IPS-18a (cell line): ENCODE measurements at regions not wholly inside any gene's neighbourhood (a gene's known extent, or its start where the extent isn't known, plus 50 kb on each side); places are given as distances from the start of the nearest gene placed in this dataset.
"Not testable (repeated sequence)": the region's sequence is repeated elsewhere in the genome, so short reads cannot be mapped to it uniquely, and the experiment has no call there.

Source experiments
- H3K27ac ChIP-seq: one replicate; pipeline ENCODE4 v1.5.1; 2013; ENCODE audit warnings: low read length
- H3K27me3 ChIP-seq: one replicate; pipeline ENCODE4 v1.6.1; 2013; ENCODE audit warnings: mild to moderate bottlenecking, low read length; ENCODE audit not compliant: control insufficient read depth, insufficient read depth
- H3K36me3 ChIP-seq: one replicate; pipeline ENCODE4 v1.6.1; 2013; ENCODE audit warnings: low read depth, low read length; ENCODE audit not compliant: control insufficient read depth
- H3K4me1 ChIP-seq: one replicate; pipeline ENCODE4 v1.6.1; 2013; ENCODE audit warnings: low read depth, low read length; ENCODE audit not compliant: control insufficient read depth
- H3K4me3 ChIP-seq: one replicate; pipeline ENCODE4 v1.5.1; 2013; ENCODE audit warnings: low read length
- H3K9ac ChIP-seq: one replicate; pipeline ENCODE4 v1.6.1; 2013; ENCODE audit warnings: mild to moderate bottlenecking, low read length, moderate library complexity
- H3K9me3 ChIP-seq: one replicate; pipeline ENCODE4 v1.6.1; 2013; ENCODE audit warnings: low read depth, low read length; ENCODE audit not compliant: control insufficient read depth

GRCh38 chr15:81685237-81685636 is 311.2 kb upstream of the TMC3 start:
- Histone ChIP-seq H3K27me3 (no peaks in the 10 kb centered on the region), H3K9ac (no peak overlapping the region), H3K4me1 (no peaks in the 10 kb centered on the region), H3K27ac (no peak overlapping the region), H3K36me3 (no peaks in the 10 kb centered on the region), H3K9me3 (peaks cover 6% of the 10 kb centered on the region), H3K4me3 (no peak overlapping the region)

- H3K9ac ChIP-seq = no peak overlapping the region
- H3K4me1 ChIP-seq = no peaks in the 10 kb centered on the region
- no peak overlapping the region for H3K4me3 ChIP-seq
- H3K27me3 ChIP-seq = no peaks in the 10 kb centered on the region
- H3K9me3 ChIP-seq = peaks cover 3% of the 10 kb centered on the region
- no peaks in the 10 kb centered on the region for H3K36me3 ChIP-seq
- no peak overlapping the region for H3K27ac ChIP-seq
Observed at GRCh38 chr15:81680829-81681228, 306.8 kb upstream of the TMC3 start.

- Histone ChIP-seq H3K27me3 (no peaks in the 10 kb centered on the region), H3K27ac (no peak overlapping the region), H3K9ac (no peak overlapping the region), H3K4me3 (no peak overlapping the region), H3K4me1 (no peaks in the 10 kb centered on the region), H3K36me3 (no peaks in the 10 kb centered on the region), H3K9me3 (no peaks in the 10 kb centered on the region)
Observed at GRCh38 chr15:81666839-81667238, 292.8 kb upstream of the TMC3 start.

- H3K4me1 ChIP-seq = no peaks in the 10 kb centered on the region
- H3K36me3 ChIP-seq = no peaks in the 10 kb centered on the region
- H3K27me3 ChIP-seq = no peaks in the 10 kb centered on the region
- H3K9ac ChIP-seq = no peak overlapping the region
- H3K9me3 ChIP-seq = no peaks in the 10 kb centered on the region
- H3K27ac ChIP-seq = no peak overlapping the region
- no peak overlapping the region for H3K4me3 ChIP-seq
Observed at GRCh38 chr15:81660976-81661375, 287.0 kb upstream of the TMC3 start.

GRCh38 chr15:81653259-81653658 is 279.2 kb upstream of the TMC3 start:
- no peak overlapping the region for H3K4me3 ChIP-seq
- no peak overlapping the region for H3K9ac ChIP-seq
- no peaks in the 10 kb centered on the region for H3K4me1 ChIP-seq
- no peaks in the 10 kb centered on the region for H3K27me3 ChIP-seq
- no peaks in the 10 kb centered on the region for H3K9me3 ChIP-seq
- H3K27ac ChIP-seq = no peak overlapping the region
- no peaks in the 10 kb centered on the region for H3K36me3 ChIP-seq

DNA sequence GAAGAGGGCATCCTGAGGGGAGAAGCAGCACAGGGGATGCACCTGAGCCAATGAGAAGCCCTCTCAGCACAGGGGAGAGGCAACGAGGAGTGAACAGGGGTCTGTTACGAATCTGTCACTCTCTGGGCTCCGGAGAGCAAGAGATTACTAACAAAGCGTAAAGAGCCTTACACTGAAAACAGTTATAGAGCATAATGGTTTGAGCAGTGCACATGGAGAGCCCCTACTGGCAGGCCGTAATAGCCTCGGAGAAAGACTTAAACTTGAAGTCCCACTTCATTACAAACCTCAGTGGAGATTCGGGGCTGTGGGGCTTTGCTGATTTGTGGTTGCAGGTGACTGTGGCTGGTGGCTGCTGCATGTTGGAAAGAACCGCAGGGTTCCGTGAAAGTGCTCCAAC is 271.5 kb upstream of the TMC3 start:
- Histone ChIP-seq H3K27ac (no peak overlapping the region), H3K4me1 (peaks cover 6% of the 10 kb centered on the region), H3K9ac (no peak overlapping the region), H3K27me3 (no peaks in the 10 kb centered on the region), H3K4me3 (no peak overlapping the region), H3K36me3 (no peaks in the 10 kb centered on the region), H3K9me3 (no peaks in the 10 kb centered on the region)

DNA sequence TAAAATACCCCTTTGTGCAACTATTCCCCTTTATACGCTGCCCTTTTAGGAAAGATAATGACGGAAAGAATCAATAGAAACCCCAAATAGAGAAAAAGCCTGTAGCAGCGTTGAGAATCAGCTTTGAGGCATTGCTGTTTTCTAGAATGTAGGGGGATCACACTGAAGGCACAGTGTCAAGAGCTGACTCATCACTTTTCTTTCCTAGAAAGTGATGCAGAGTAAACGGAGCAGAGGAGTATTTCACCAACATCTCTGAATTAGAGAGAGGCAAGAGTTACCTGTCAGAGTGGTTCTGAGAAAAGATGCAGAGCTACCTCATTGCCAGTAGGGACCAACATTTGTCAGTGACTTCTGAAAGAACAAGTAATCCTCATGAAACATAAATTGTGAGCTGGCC is 269.8 kb upstream of the TMC3 start:
- no peaks in the 10 kb centered on the region for H3K27me3 ChIP-seq
- no peak overlapping the region for H3K4me3 ChIP-seq
- H3K9ac ChIP-seq = no peak overlapping the region
- H3K27ac ChIP-seq = no peak overlapping the region
- H3K36me3 ChIP-seq = no peaks in the 10 kb centered on the region
- no peaks in the 10 kb centered on the region for H3K9me3 ChIP-seq
- peaks cover 6% of the 10 kb centered on the region for H3K4me1 ChIP-seq

DNA sequence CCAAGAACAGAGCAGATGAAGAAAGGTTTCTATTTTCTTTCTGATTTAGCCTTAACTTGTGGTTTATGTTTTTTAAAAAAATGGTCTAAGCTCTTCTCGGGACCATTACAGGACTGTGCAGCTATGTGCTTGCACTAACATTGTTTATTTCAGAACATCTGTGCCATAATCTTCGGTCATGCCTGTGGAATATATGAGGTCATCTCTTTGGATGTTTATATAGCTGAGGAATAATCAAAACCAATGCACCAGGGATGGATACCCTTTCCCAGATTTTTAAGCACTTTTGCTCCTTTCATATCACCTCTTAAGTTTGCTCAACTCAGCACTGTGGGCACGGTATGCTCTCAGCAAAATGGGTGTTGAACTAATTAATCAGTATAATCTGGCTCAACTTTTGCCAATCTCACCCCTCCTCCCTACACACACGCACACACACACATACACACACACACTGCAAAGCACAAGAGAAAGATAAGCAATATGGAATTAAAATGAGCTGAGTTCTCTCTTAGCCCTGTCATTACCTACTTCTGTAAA is 268.5 kb upstream of the TMC3 start:
- Histone ChIP-seq H3K27ac (no peak overlapping the region), H3K36me3 (no peaks in the 10 kb centered on the region), H3K9me3 (no peaks in the 10 kb centered on the region), H3K27me3 (no peaks in the 10 kb centered on the region), H3K4me3 (no peak overlapping the region), H3K4me1 (peaks cover 6% of the 10 kb centered on the region), H3K9ac (no peak overlapping the region)

DNA sequence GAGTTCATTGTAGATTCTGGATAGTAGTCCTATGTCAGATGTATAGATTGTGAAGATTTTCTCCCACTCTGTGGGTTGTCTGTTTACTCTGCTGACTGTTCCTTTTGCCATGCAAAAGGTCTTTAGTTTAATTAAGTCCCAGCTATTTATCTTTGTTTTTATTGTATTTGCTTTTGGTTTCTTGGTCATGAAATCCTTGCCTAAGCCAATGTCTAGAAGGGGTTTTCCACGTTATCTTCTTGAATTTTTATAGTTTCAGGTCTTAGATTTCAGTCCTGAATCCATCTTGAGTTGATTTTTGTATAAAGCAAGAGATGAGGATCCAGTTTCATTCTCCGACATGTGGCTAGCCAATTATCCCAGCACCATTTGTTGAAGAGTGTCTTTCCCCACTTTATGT is 262.1 kb upstream of the TMC3 start:
- not testable (repeated sequence) for H3K27me3 ChIP-seq, H3K27ac ChIP-seq, H3K4me3 ChIP-seq, H3K9ac ChIP-seq, H3K36me3 ChIP-seq, H3K4me1 ChIP-seq, H3K9me3 ChIP-seq

GRCh38 chr15:81633889-81634288 is 259.9 kb upstream of the TMC3 start:
- Histone ChIP-seq H3K4me1 (no peaks in the 10 kb centered on the region), H3K27ac (no peak overlapping the region), H3K27me3 (no peaks in the 10 kb centered on the region), H3K4me3 (no peak overlapping the region), H3K9me3 (peaks cover 9% of the 10 kb centered on the region), H3K36me3 (no peaks in the 10 kb centered on the region), H3K9ac (no peak overlapping the region)

DNA sequence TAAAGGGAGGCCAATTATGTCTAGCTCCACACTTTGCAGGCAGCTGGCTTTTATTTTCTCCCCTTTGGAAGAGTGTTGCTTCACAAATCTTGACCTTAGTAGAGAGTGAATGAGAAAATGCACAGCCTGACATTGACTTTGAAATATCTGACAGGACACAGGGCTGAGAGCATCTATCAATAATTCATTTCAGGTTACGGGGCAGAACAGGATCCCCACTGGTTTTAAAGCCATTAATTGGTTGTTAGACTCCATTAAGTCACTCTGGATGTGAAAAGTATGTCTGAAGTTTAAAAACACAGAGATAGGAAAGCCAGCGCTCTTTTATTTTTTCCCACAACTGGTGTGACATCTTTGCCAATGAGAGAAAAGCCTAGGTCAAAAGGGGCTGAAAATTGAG is 251.9 kb upstream of the TMC3 start:
- no peaks in the 10 kb centered on the region for H3K27me3 ChIP-seq
- H3K4me1 ChIP-seq = peaks cover 10% of the 10 kb centered on the region
- H3K36me3 ChIP-seq = no peaks in the 10 kb centered on the region
- no peak overlapping the region for H3K27ac ChIP-seq
- no peaks in the 10 kb centered on the region for H3K9me3 ChIP-seq
- no peak overlapping the region for H3K9ac ChIP-seq
- H3K4me3 ChIP-seq = no peak overlapping the region

DNA sequence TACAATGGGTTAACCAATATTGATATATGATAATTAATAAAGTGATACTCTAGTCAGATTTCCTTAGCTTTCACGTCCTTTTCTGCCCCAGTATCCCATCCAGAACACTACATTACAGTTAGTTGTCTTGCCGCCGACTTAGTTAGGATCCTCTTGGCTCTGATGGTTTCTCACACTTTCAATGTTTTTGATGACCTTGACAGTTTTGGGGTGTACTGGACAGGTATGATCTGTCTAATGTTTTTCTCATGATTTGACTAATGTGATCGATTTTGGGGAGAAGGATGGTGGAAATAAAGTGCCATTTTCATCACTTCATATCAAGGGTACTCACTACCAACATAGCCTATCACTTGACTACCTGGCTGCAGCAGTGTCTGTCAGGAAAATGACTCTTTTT is 245.0 kb upstream of the TMC3 start:
- Histone ChIP-seq H3K27ac (no peak overlapping the region), H3K4me3 (no peak overlapping the region), H3K4me1 (no peaks in the 10 kb centered on the region), H3K9ac (no peak overlapping the region), H3K9me3 (no peaks in the 10 kb centered on the region), H3K36me3 (no peaks in the 10 kb centered on the region), H3K27me3 (no peaks in the 10 kb centered on the region)
